Activated CD8-positive, alpha-beta memory T cell treated with anti-CD3 and anti-CD28 coated beads for 48 hours (primary cell): ENCODE measurements at regions not wholly inside any gene's neighbourhood (a gene's known extent, or its start where the extent isn't known, plus 50 kb on each side); places are given as distances from the start of the nearest gene placed in this dataset.

ENCODE experiments used
- DNase-seq, 3 experiments: peaks; one replicate each; pipeline ENCODE4 v3.0.0-alpha.2; 2020; ENCODE audit warnings: low read depth in 2 of 3, low spot score in 2 of 3

- DNase-seq = no peak
Observed at GRCh38 chr13:59201841-59202240, 961.9 kb downstream of the DIAPH3 start.

GRCh38 chr13:59203855-59204254 lies 959.9 kb downstream of the DIAPH3 start:
- DNase-seq = no peak

GRCh38 chr13:59205501-59205900 lies 958.2 kb downstream of the DIAPH3 start:
- DNase-seq = no peak

- no peak for DNase-seq
Observed at GRCh38 chr13:59208405-59209195, 955.1 kb downstream of the DIAPH3 start.

- DNase-seq = no peak
Observed at GRCh38 chr13:59210543-59210942, 953.2 kb downstream of the DIAPH3 start.

- DNase-seq = no peak
Observed at GRCh38 chr13:59211606-59212005, 952.1 kb downstream of the DIAPH3 start.

- DNase-seq = no peak
Observed at GRCh38 chr13:59229401-59229800, 934.3 kb downstream of the DIAPH3 start.

GRCh38 chr13:59229861-59230260 lies 933.9 kb downstream of the DIAPH3 start:
- no peak for DNase-seq

GRCh38 chr13:59230484-59231264 lies 933.1 kb downstream of the DIAPH3 start:
- DNase-seq = no peak

- no peak for DNase-seq
Observed at GRCh38 chr13:59236309-59236919, 927.3 kb downstream of the DIAPH3 start.

GRCh38 chr13:59236944-59237343 lies 926.8 kb downstream of the DIAPH3 start:
- no peak for DNase-seq

GRCh38 chr13:59247171-59247570 lies 916.6 kb downstream of the DIAPH3 start:
- no peak for DNase-seq

GRCh38 chr13:59250336-59251189 lies 913.2 kb downstream of the DIAPH3 start:
- no peak for DNase-seq

GRCh38 chr13:59259165-59260000 lies 904.3 kb downstream of the DIAPH3 start:
- no peak for DNase-seq

GRCh38 chr13:59261928-59262488 lies 901.7 kb downstream of the DIAPH3 start:
- no peak for DNase-seq

- DNase-seq = no peak
Observed at GRCh38 chr13:59263531-59263930, 900.2 kb downstream of the DIAPH3 start.

GRCh38 chr13:59266478-59267063 lies 897.2 kb downstream of the DIAPH3 start:
- DNase-seq = no peak

- DNase-seq = no peak
Observed at GRCh38 chr13:59269476-59269875, 894.3 kb downstream of the DIAPH3 start.

GRCh38 chr13:59270327-59270726 lies 893.4 kb downstream of the DIAPH3 start:
- no peak for DNase-seq
